IMR-90 (cell line): ENCODE measurements at regions not wholly inside any gene's neighbourhood (a gene's known extent, or its start where the extent isn't known, plus 50 kb on each side); places are given as distances from the start of the nearest gene placed in this dataset.

Experiments
- ATAC-seq: fragments of 200-7000 bp; cut with Tn5 transposase; 2 replicates; pipeline ENCODE4 v1.9.1; 2020; ENCODE audit warnings: low read depth, mild to moderate bottlenecking, moderate library complexity
- BruUV-seq: library from RNA; stranded (reverse); fragments of 400-500 nt; replicated peaks from 2 replicates; lab custom pipeline; 2021; lab: Mats Ljungman, UMichigan
- CTCF ChIA-PET: fragments of 300-600 bp; formaldehyde crosslinking; extraction: SDS; loops from one replicate; lab custom pipeline; 2021; ENCODE audit warnings: antibody characterized with exemption; lab: Yijun Ruan, JAX
- POLR2A ChIA-PET: fragments of 300-600 bp; sonication (Branson Sonifier 250); formaldehyde crosslinking; loops from one replicate; lab custom pipeline; 2022; ENCODE audit warnings: antibody characterized with exemption; ENCODE audit not compliant: unreplicated experiment; lab: Charles Lee
- DNase-seq: peaks from one replicate; pipeline ENCODE4 v3.0.0; 2013
- H2AFZ ChIP-seq: replicated peaks from 2 replicates; pipeline ENCODE3; 2013; ENCODE audit warnings: low read length, mild to moderate bottlenecking; ENCODE audit not compliant: poor library complexity
- H2AK5ac ChIP-seq: 2 replicates; pipeline ENCODE4 v1.6.1; 2013; ENCODE audit warnings: low read depth, low read length, inconsistent platforms
- H2AK9ac ChIP-seq: replicated peaks from 2 replicates; pipeline ENCODE3; 2013; ENCODE audit warnings: mild to moderate bottlenecking, low read depth, low read length, moderate library complexity; ENCODE audit not compliant: poor library complexity
- H2BK120ac ChIP-seq: 2 replicates; pipeline ENCODE4 v1.6.1; 2013; ENCODE audit warnings: low read depth, low read length, inconsistent platforms
- H2BK15ac ChIP-seq: 3 replicates; pipeline ENCODE4 v1.6.1; 2013; ENCODE audit warnings: low read depth, low read length, inconsistent platforms
- H2BK20ac ChIP-seq: 2 replicates; pipeline ENCODE4 v1.6.1; 2013; ENCODE audit warnings: low read depth, mild to moderate bottlenecking, inconsistent platforms, low read length, moderate library complexity
- H2BK5ac ChIP-seq: 2 replicates; pipeline ENCODE4 v1.6.1; 2013; ENCODE audit warnings: mild to moderate bottlenecking, low read depth, low read length, inconsistent platforms; ENCODE audit not compliant: poor library complexity, severe bottlenecking
- H3K14ac ChIP-seq: replicated peaks from 2 replicates; pipeline ENCODE4 v1.6.1; 2013; ENCODE audit warnings: low read depth, low read length, inconsistent platforms
- H3K18ac ChIP-seq: 2 replicates; pipeline ENCODE4 v1.6.1; 2013; ENCODE audit warnings: low read depth, low read length, control low read depth
- H3K23ac ChIP-seq: 2 replicates; pipeline ENCODE4 v1.6.1; 2013; ENCODE audit warnings: low read depth, low read length, inconsistent platforms
- H3K27ac ChIP-seq: 2 replicates; pipeline ENCODE4 v1.5.1; 2013; ENCODE audit warnings: mild to moderate bottlenecking, control low read depth, low read length; ENCODE audit not compliant: insufficient read depth
- H3K27me3 ChIP-seq: 2 replicates; pipeline ENCODE4 v1.6.1; 2013; ENCODE audit warnings: low read length; ENCODE audit not compliant: control insufficient read depth, insufficient read depth
- H3K36me3 ChIP-seq: 2 replicates; pipeline ENCODE4 v1.6.1; 2013; ENCODE audit warnings: low read length, mixed read lengths; ENCODE audit not compliant: control insufficient read depth, insufficient read depth
- H3K4ac ChIP-seq: 2 replicates; pipeline ENCODE4 v1.6.1; 2013; ENCODE audit warnings: low read depth, low read length, inconsistent platforms
- H3K4me1 ChIP-seq: 2 replicates; pipeline ENCODE4 v1.6.1; 2013; ENCODE audit warnings: low read length, mixed read lengths; ENCODE audit not compliant: control insufficient read depth, insufficient read depth
- H3K4me2 ChIP-seq: 2 replicates; pipeline ENCODE4 v1.6.1; 2013; ENCODE audit warnings: low read depth, mild to moderate bottlenecking, control low read depth, low read length, moderate library complexity
- H3K4me3 ChIP-seq: 2 replicates; pipeline ENCODE4 v1.5.1; 2013; ENCODE audit warnings: low read depth, mild to moderate bottlenecking, control low read depth, low read length, moderate library complexity; ENCODE audit not compliant: insufficient read depth
- H3K56ac ChIP-seq: 2 replicates; pipeline ENCODE4 v1.6.1; 2013; ENCODE audit warnings: low read length, inconsistent platforms; ENCODE audit not compliant: insufficient read depth; ENCODE audit errors: extremely low read depth
- H3K79me1 ChIP-seq, 2 experiments: 2 replicates each; pipeline ENCODE4 v1.6.1; 2013; ENCODE audit warnings: low read length in 2 of 2, inconsistent platforms in 1 of 2, low read depth in 1 of 2
- H3K9ac ChIP-seq: 2 replicates; pipeline ENCODE4 v1.6.1; 2013; ENCODE audit warnings: low read depth, low read length, control low read depth
- H3K9me1 ChIP-seq: 2 replicates; pipeline ENCODE4 v1.6.1; 2013; ENCODE audit warnings: low read length, inconsistent platforms; ENCODE audit not compliant: insufficient read depth
- H3K9me3 ChIP-seq: 2 replicates; pipeline ENCODE4 v1.6.1; 2013; ENCODE audit warnings: low read length; ENCODE audit not compliant: control insufficient read depth, insufficient read depth
- H4K20me1 ChIP-seq: 2 replicates; pipeline ENCODE4 v1.6.1; 2013; ENCODE audit warnings: low read length, inconsistent platforms; ENCODE audit not compliant: insufficient read depth
- H4K5ac ChIP-seq: 2 replicates; pipeline ENCODE4 v1.6.1; 2013; ENCODE audit warnings: mild to moderate bottlenecking, low read depth, low read length, control low read depth
- H4K8ac ChIP-seq, 2 experiments: 2 replicates each; pipeline ENCODE4 v1.6.1; 2013; ENCODE audit warnings: low read depth in 2 of 2, low read length in 2 of 2, control low read depth in 1 of 2, inconsistent platforms in 1 of 2
- H4K91ac ChIP-seq: 2 replicates; pipeline ENCODE4 v1.6.1; 2013; ENCODE audit warnings: low read depth, low read length, inconsistent platforms; ENCODE audit not compliant: insufficient read depth
- BHLHE40 ChIP-seq: fragments of 150-350 bp; IDR thresholded peaks from 2 replicates; pipeline ENCODE4 v1.6.1; 2016; ENCODE audit warnings: mild to moderate bottlenecking, low read depth, low read length
- CEBPB ChIP-seq: IDR thresholded peaks from 2 replicates; pipeline ENCODE4 v1.6.1; 2012; ENCODE audit warnings: low read depth, low read length, improper control_type of control experiment
- CHD1 ChIP-seq: IDR thresholded peaks from 2 replicates; pipeline ENCODE4 v1.6.1; 2012; ENCODE audit warnings: low read depth, low read length, improper control_type of control experiment
- FOS ChIP-seq: fragments of 150-350 bp; IDR thresholded peaks from 2 replicates; pipeline ENCODE4 v1.6.1; 2016; ENCODE audit warnings: low read depth, low read length
- MAFK ChIP-seq: IDR thresholded peaks from 2 replicates; pipeline ENCODE4 v1.6.1; 2012; ENCODE audit warnings: low read depth, low read length, improper control_type of control experiment
- MAZ ChIP-seq: IDR thresholded peaks from 2 replicates; pipeline ENCODE4 v1.6.1; 2012; ENCODE audit warnings: low read depth, mild to moderate bottlenecking, low read length, improper control_type of control experiment, moderate library complexity, borderline replicate concordance
- MXI1 ChIP-seq: IDR thresholded peaks from 2 replicates; pipeline ENCODE4 v1.6.1; 2012; ENCODE audit warnings: low read depth, mild to moderate bottlenecking, low read length, moderate library complexity, borderline replicate concordance
- NFE2L2 ChIP-seq: fragments of 150-350 bp; IDR thresholded peaks from 2 replicates; pipeline ENCODE4 v1.6.1; 2016; ENCODE audit warnings: low read depth, mild to moderate bottlenecking, low read length
- POLR2A ChIP-seq: IDR thresholded peaks from 2 replicates; pipeline ENCODE4 v1.6.1; 2012; ENCODE audit warnings: mild to moderate bottlenecking, low read depth, low read length
- RAD21 ChIP-seq: IDR thresholded peaks from 2 replicates; pipeline ENCODE4 v1.6.1; 2012; ENCODE audit warnings: low read length, improper control_type of control experiment
- RCOR1 ChIP-seq: IDR thresholded peaks from 2 replicates; pipeline ENCODE4 v1.6.1; 2012; ENCODE audit warnings: mild to moderate bottlenecking, low read length, improper control_type of control experiment; ENCODE audit not compliant: insufficient replicate concordance
- RFX5 ChIP-seq: IDR thresholded peaks from 2 replicates; pipeline ENCODE4 v1.8.0; 2012; ENCODE audit warnings: low read depth, mild to moderate bottlenecking, low read length, moderate library complexity
- SMC3 ChIP-seq: fragments of 150-350 bp; IDR thresholded peaks from 2 replicates; pipeline ENCODE4 v1.6.1; 2016; ENCODE audit warnings: low read depth, mild to moderate bottlenecking, antibody characterized with exemption, low read length, moderate library complexity
- WGBS, 2 experiments: methylation state at CpG; one replicate each; pipeline versions ENCODE4 v1.1.5 to v1.1.7; 2013; ENCODE audit warnings: missing lambda C conversion rate in 2 of 2; ENCODE audit not compliant: insufficient read length in 1 of 2; ENCODE audit errors: extremely low coverage in 2 of 2; 5-methylcytosine and 5-hydroxymethylcytosine counted together
- dilution Hi-C: fragments of 300-500 bp; cut with HindIII; formaldehyde crosslinking; loops from one replicate; pipeline ENCODE4 v1.14.3; 2018; ENCODE audit warnings: low sequenced_read_pairs; ENCODE audit not compliant: unreplicated experiment
- in situ Hi-C: fragments of 300-500 bp; cut with MboI; formaldehyde crosslinking; loops from 3 replicates; pipeline ENCODE4 v1.14.3; 2019; ENCODE audit warnings: low sequenced_read_pairs, inconsistent platforms, mixed read lengths
- intact Hi-C: fragments of 100-400 bp; cut with micrococcal nuclease; formaldehyde crosslinking; loops from 2 replicates; pipeline ENCODE4 v1.10.0; 2022
- TF ChIP-seq, protein P1 (sequence below): fragments of 150-350 bp; IDR thresholded peaks from 2 replicates; pipeline ENCODE4 v1.6.1; 2017; ENCODE audit warnings: mild to moderate bottlenecking, antibody characterized with exemption, low read length, low read depth
- TF ChIP-seq, protein P2 (sequence below): fragments of 150-350 bp; IDR thresholded peaks from 2 replicates; pipeline ENCODE4 v1.6.1; 2016; ENCODE audit warnings: low read depth, mild to moderate bottlenecking, low read length, moderate library complexity, borderline replicate concordance
- TF ChIP-seq, protein P3 (sequence below): conservative IDR thresholded peaks from 2 replicates; pipeline ENCODE4 v1.5.1; 2012; ENCODE audit warnings: mild to moderate bottlenecking, low read depth, low read length, improper control_type of control experiment

DNA sequence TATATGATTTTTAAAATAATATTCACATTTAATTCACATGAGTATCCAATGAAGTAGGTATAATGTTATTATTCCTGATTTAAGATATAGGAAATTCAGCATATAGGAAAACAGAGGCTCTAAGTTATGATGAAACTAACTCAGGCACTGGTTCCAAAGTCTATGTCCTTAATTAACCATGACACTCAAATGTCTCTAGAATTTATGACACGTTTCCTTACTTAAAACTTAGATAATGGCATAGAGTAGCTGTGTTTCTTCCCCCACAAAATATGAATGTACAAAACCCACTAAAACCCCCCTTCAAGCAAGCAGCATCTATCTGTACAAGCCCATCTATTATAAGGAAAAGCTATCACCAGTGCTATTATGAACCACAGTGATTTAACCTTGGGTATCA is 72.9 kb upstream of the CDK1 start:
- BruUV-seq = no TSS peak
- Histone ChIP-seq H2BK15ac (no peak overlapping the region), H3K4me1 (no peaks in the 10 kb centered on the region), H3K23ac (no peak overlapping the region), H3K9me1 (no peaks in the 10 kb centered on the region), H3K4ac (no peak overlapping the region), H4K5ac (no peak overlapping the region), H3K18ac (no peak overlapping the region), H3K36me3 (no peaks in the 10 kb centered on the region), H2BK20ac (no peak overlapping the region), H2AFZ (no peak overlapping the region), H2BK120ac (no peak overlapping the region), H3K56ac (no peak overlapping the region), H3K27me3 (peaks cover 1% of the 10 kb centered on the region; the same call in 1 of the 2 replicates), H4K8ac (no peak overlapping the region), H3K9ac (no peak overlapping the region), H4K91ac (no peak overlapping the region), H2BK5ac (no peak overlapping the region), H3K4me2 (no peak overlapping the region), H4K20me1 (no peaks in the 10 kb centered on the region), H2AK9ac (no peak overlapping the region), H3K79me1 (no peaks in the 10 kb centered on the region), H3K27ac (no peak overlapping the region), H3K4me3 (no peak overlapping the region), H3K9me3 (no peaks in the 10 kb centered on the region), H2AK5ac (no peak overlapping the region), H3K14ac (no peak overlapping the region)
- intact Hi-C loops = no loop called here
- ATAC-seq (no peak), DNase-seq (no peak)
- no peak for TF ChIP-seq RFX5
- no peak for TF ChIP-seq CEBPB
- TF ChIP-seq SMC3 = no peak
- TF ChIP-seq, protein P1, sequence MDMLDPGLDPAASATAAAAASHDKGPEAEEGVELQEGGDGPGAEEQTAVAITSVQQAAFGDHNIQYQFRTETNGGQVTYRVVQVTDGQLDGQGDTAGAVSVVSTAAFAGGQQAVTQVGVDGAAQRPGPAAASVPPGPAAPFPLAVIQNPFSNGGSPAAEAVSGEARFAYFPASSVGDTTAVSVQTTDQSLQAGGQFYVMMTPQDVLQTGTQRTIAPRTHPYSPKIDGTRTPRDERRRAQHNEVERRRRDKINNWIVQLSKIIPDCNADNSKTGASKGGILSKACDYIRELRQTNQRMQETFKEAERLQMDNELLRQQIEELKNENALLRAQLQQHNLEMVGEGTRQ = no peak
- TF ChIP-seq NFE2L2 = no peak
- TF ChIP-seq, protein P2, sequence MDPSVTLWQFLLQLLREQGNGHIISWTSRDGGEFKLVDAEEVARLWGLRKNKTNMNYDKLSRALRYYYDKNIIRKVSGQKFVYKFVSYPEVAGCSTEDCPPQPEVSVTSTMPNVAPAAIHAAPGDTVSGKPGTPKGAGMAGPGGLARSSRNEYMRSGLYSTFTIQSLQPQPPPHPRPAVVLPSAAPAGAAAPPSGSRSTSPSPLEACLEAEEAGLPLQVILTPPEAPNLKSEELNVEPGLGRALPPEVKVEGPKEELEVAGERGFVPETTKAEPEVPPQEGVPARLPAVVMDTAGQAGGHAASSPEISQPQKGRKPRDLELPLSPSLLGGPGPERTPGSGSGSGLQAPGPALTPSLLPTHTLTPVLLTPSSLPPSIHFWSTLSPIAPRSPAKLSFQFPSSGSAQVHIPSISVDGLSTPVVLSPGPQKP = no peak
- TF ChIP-seq BHLHE40 = no peak
- TF ChIP-seq, protein P3, sequence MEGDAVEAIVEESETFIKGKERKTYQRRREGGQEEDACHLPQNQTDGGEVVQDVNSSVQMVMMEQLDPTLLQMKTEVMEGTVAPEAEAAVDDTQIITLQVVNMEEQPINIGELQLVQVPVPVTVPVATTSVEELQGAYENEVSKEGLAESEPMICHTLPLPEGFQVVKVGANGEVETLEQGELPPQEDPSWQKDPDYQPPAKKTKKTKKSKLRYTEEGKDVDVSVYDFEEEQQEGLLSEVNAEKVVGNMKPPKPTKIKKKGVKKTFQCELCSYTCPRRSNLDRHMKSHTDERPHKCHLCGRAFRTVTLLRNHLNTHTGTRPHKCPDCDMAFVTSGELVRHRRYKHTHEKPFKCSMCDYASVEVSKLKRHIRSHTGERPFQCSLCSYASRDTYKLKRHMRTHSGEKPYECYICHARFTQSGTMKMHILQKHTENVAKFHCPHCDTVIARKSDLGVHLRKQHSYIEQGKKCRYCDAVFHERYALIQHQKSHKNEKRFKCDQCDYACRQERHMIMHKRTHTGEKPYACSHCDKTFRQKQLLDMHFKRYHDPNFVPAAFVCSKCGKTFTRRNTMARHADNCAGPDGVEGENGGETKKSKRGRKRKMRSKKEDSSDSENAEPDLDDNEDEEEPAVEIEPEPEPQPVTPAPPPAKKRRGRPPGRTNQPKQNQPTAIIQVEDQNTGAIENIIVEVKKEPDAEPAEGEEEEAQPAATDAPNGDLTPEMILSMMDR = no peak
- TF ChIP-seq RAD21 = no peak
- no peak for TF ChIP-seq MAFK
- no peak for TF ChIP-seq RCOR1
- no peak for TF ChIP-seq CHD1
- no peak for TF ChIP-seq MAZ
- TF ChIP-seq FOS = no peak
- no peak for TF ChIP-seq MXI1
- no peak for TF ChIP-seq POLR2A
- ChIA-PET POLR2A (no interaction called here), CTCF (no interaction called here)
- in situ Hi-C loops = no loop called here
- WGBS, 2 experiments = no CpG with 5 or more reads among the region's 1 CpG
- dilution Hi-C loops = no loop called here
